H9 (cell line): ENCODE measurements at regions not wholly inside any gene's neighbourhood (a gene's known extent, or its start where the extent isn't known, plus 50 kb on each side); places are given as distances from the start of the nearest gene placed in this dataset.
A peak's percentile ranks its signal among the peaks of the same experiment; 100 is the strongest.

Experiments used
- DNase-seq: peaks from one replicate; pipeline ENCODE4 v3.0.0-alpha.2; 2017
- H2AFZ ChIP-seq: one replicate; pipeline ENCODE4 v1.6.1; 2013; ENCODE audit warnings: mild to moderate bottlenecking, low read length, control low read depth, moderate library complexity
- H2AK5ac ChIP-seq: 2 replicates; pipeline ENCODE4 v1.6.1; 2013; ENCODE audit warnings: low read length, control low read depth, mixed read lengths; ENCODE audit not compliant: insufficient read length
- H2BK120ac ChIP-seq: one replicate; pipeline ENCODE4 v1.6.1; 2013; ENCODE audit warnings: low read depth, mild to moderate bottlenecking, low read length, control low read depth, inconsistent platforms; ENCODE audit not compliant: poor library complexity, severe bottlenecking
- H2BK12ac ChIP-seq: 2 replicates; pipeline ENCODE4 v1.6.1; 2013; ENCODE audit warnings: low read length, control low read depth, mixed read lengths, low read depth; ENCODE audit not compliant: insufficient read length
- H2BK15ac ChIP-seq: 2 replicates; pipeline ENCODE4 v1.6.1; 2013; ENCODE audit warnings: low read depth, low read length, control low read depth
- H2BK20ac ChIP-seq: one replicate; pipeline ENCODE4 v1.6.1; 2013; ENCODE audit warnings: low read depth, mild to moderate bottlenecking, low read length, control low read depth, inconsistent platforms; ENCODE audit not compliant: poor library complexity, severe bottlenecking
- H2BK5ac ChIP-seq: 2 replicates; pipeline ENCODE4 v1.6.1; 2013; ENCODE audit warnings: low read length, control low read depth, mixed read lengths; ENCODE audit not compliant: insufficient read length
- H3K14ac ChIP-seq: 2 replicates; pipeline ENCODE4 v1.6.1; 2013; ENCODE audit warnings: low read length, control low read depth; ENCODE audit not compliant: insufficient read depth
- H3K18ac ChIP-seq: 2 replicates; pipeline ENCODE4 v1.6.1; 2013; ENCODE audit warnings: low read depth, mild to moderate bottlenecking, mixed read lengths, low read length, control low read depth; ENCODE audit not compliant: insufficient read length
- H3K23ac ChIP-seq: 2 replicates; pipeline ENCODE4 v1.6.1; 2013; ENCODE audit warnings: low read length, control low read depth, mixed read lengths, low read depth; ENCODE audit not compliant: insufficient read length
- H3K23me2 ChIP-seq: 2 replicates; pipeline ENCODE4 v1.6.1; 2013; ENCODE audit warnings: low read depth, mild to moderate bottlenecking, mixed read lengths, low read length, control low read depth; ENCODE audit not compliant: insufficient read length, poor library complexity, severe bottlenecking
- H3K27ac ChIP-seq: 2 replicates; pipeline ENCODE4 v1.5.1; 2013; ENCODE audit warnings: low read length, control low read depth, mixed read lengths, low read depth; ENCODE audit not compliant: insufficient read length
- H3K27me3 ChIP-seq: 2 replicates; pipeline ENCODE4 v1.6.1; 2013; ENCODE audit warnings: low read length, control low read depth, inconsistent platforms; ENCODE audit not compliant: insufficient read depth
- H3K4ac ChIP-seq: 2 replicates; pipeline ENCODE4 v1.6.1; 2013; ENCODE audit warnings: low read depth, mild to moderate bottlenecking, control low read depth, inconsistent platforms, low read length, moderate library complexity
- H3K4me1 ChIP-seq: 2 replicates; pipeline ENCODE4 v1.6.1; 2013; ENCODE audit warnings: low read length, control low read depth, inconsistent platforms; ENCODE audit not compliant: insufficient read depth
- H3K4me2 ChIP-seq: 2 replicates; pipeline ENCODE4 v1.6.1; 2013; ENCODE audit warnings: low read length, control low read depth, mixed read lengths; ENCODE audit not compliant: insufficient read length, insufficient read depth
- H3K56ac ChIP-seq: 2 replicates; pipeline ENCODE4 v1.6.1; 2013; ENCODE audit warnings: low read depth, mild to moderate bottlenecking, mixed read lengths, low read length, control low read depth; ENCODE audit not compliant: insufficient read length
- H3K79me1 ChIP-seq: 2 replicates; pipeline ENCODE4 v1.6.1; 2013; ENCODE audit warnings: low read depth, mild to moderate bottlenecking, moderate library complexity, low read length, control low read depth, inconsistent platforms; ENCODE audit not compliant: insufficient read depth, poor library complexity, severe bottlenecking
- H3K79me2 ChIP-seq: 2 replicates; pipeline ENCODE4 v1.6.1; 2013; ENCODE audit warnings: low read length, control low read depth, inconsistent platforms; ENCODE audit not compliant: insufficient read depth
- H3K9ac ChIP-seq: 2 replicates; pipeline ENCODE4 v1.6.1; 2013; ENCODE audit warnings: low read length, control low read depth, mixed read lengths; ENCODE audit not compliant: insufficient read length; ENCODE audit errors: extremely low read depth
- H3K9me3 ChIP-seq: one replicate; pipeline ENCODE4 v1.6.1; 2013; ENCODE audit warnings: low read depth, low read length, inconsistent platforms; ENCODE audit not compliant: control insufficient read depth
- H3T11ph ChIP-seq: one replicate; pipeline ENCODE4 v1.6.1; 2013; ENCODE audit warnings: mild to moderate bottlenecking, low read length, control low read depth, inconsistent platforms
- H4K20me1 ChIP-seq: one replicate; pipeline ENCODE4 v1.6.1; 2013; ENCODE audit not compliant: control insufficient read depth, insufficient read length, insufficient read depth
- H4K5ac ChIP-seq: 2 replicates; pipeline ENCODE4 v1.6.1; 2013; ENCODE audit warnings: low read depth, mild to moderate bottlenecking, mixed read lengths, low read length, control low read depth; ENCODE audit not compliant: insufficient read length
- H4K8ac ChIP-seq: replicated peaks from 2 replicates; pipeline ENCODE4 v1.6.1; 2013; ENCODE audit warnings: low read length, control low read depth, mixed read lengths, low read depth; ENCODE audit not compliant: insufficient read length
- H4K91ac ChIP-seq: 2 replicates; pipeline ENCODE4 v1.6.1; 2013; ENCODE audit warnings: low read depth, mild to moderate bottlenecking, moderate library complexity, mixed read lengths, low read length, control low read depth; ENCODE audit not compliant: insufficient read length
- H3K27ac Mint-ChIP-seq, 3 experiments: 2 replicates in 2 of 3; 3 replicates in 1 of 3; pipeline ENCODE4 v1.8.0; 2020 to 2021; ENCODE audit warnings: mixed read lengths in 3 of 3, mild to moderate bottlenecking in 1 of 3, moderate library complexity in 1 of 3
- H3K27me3 Mint-ChIP-seq: 2 replicates; pipeline ENCODE4 v1.8.0; 2021; ENCODE audit warnings: low read depth, mild to moderate bottlenecking, moderate library complexity, mixed read lengths
- H3K36me3 Mint-ChIP-seq, 3 experiments: 2 replicates in 2 of 3; 3 replicates in 1 of 3; pipeline ENCODE4 v1.8.0; 2020 to 2021; ENCODE audit warnings: low read depth in 3 of 3, mixed read lengths in 3 of 3; ENCODE audit not compliant: insufficient read depth in 1 of 3
- H3K4me1 Mint-ChIP-seq, 2 experiments: 2 replicates each; pipeline ENCODE4 v1.8.0; 2020; ENCODE audit warnings: mixed read lengths in 2 of 2
- H3K4me3 Mint-ChIP-seq, 2 experiments: 2 replicates in 1 of 2; 3 replicates in 1 of 2; pipeline ENCODE4 v1.8.0; 2020 to 2021; ENCODE audit warnings: mild to moderate bottlenecking in 2 of 2, mixed read lengths in 2 of 2, moderate library complexity in 1 of 2
- H3K9me3 Mint-ChIP-seq, 2 experiments: 2 replicates in 1 of 2; 3 replicates in 1 of 2; pipeline ENCODE4 v1.8.0; 2020; ENCODE audit warnings: mild to moderate bottlenecking in 2 of 2, mixed read lengths in 2 of 2, moderate library complexity in 1 of 2
- CTCF ChIP-seq: fragments of 200-600 bp; sonication (generic); conservative IDR thresholded peaks from 3 replicates; pipeline ENCODE4 v1.8.0; 2021; ENCODE audit warnings: antibody characterized with exemption, mild to moderate bottlenecking
- WGBS: extraction: QIAGEN DNeasy Blood & Tissue Kit; methylation state at CpG from one replicate; pipeline ENCODE4 v1.1.7; 2013; ENCODE audit warnings: missing lambda C conversion rate, low lambda C conversion rate, mixed read lengths; ENCODE audit not compliant: insufficient read length; ENCODE audit errors: extremely low coverage; 5-methylcytosine and 5-hydroxymethylcytosine counted together

- H3K27ac ChIP-seq: no peak overlapping the region
- H3K9me3 ChIP-seq: no peaks in the 10 kb centered on the region
- H3K56ac ChIP-seq: no peak overlapping the region
- no peak overlapping the region for H2BK12ac ChIP-seq
- H3K4ac ChIP-seq: no peak overlapping the region
- no peak overlapping the region for H3K9ac ChIP-seq
- H4K91ac ChIP-seq: no peak overlapping the region
- no peak for TF ChIP-seq CTCF
- H2AFZ ChIP-seq: no peak overlapping the region
- no peak overlapping the region for H3T11ph ChIP-seq
- H3K27me3 ChIP-seq: no peaks in the 10 kb centered on the region
- no peak overlapping the region for H2BK120ac ChIP-seq
- no peak overlapping the region for H3K4me2 ChIP-seq
- H3K9me3 Mint-ChIP-seq: peaks cover 0 to 5% of the 10 kb centered on the region in 2 experiments; a peak in 2 of 5 replicates
- H3K36me3 Mint-ChIP-seq: no peaks in the 10 kb centered on the region; a peak in 1 of 7 replicates
- H3K27ac Mint-ChIP-seq: peak overlapping the region in 2 of 3 experiments; percentile 66 to 89; a peak in 2 of 7 replicates
- H3K4me1 Mint-ChIP-seq: peaks cover 7 to 16% of the 10 kb centered on the region in 2 experiments
- no peak overlapping the region; the same call in 1 of the 2 replicates for H3K14ac ChIP-seq
- no peaks in the 10 kb centered on the region for H3K79me2 ChIP-seq
- H2BK15ac ChIP-seq: no peak overlapping the region
- no peak overlapping the region for H2AK5ac ChIP-seq
- no peak overlapping the region for H3K4me3 Mint-ChIP-seq
- H4K8ac ChIP-seq: no peak overlapping the region
- DNase-seq: no peak
- H3K4me1 ChIP-seq: no peaks in the 10 kb centered on the region
- no peak overlapping the region for H3K18ac ChIP-seq
- H3K79me1 ChIP-seq: no peaks in the 10 kb centered on the region
- H4K5ac ChIP-seq: no peak overlapping the region
- H2BK20ac ChIP-seq: no peak overlapping the region
- WGBS: no CpG with 5 or more reads among the region's 37 CpGs
- H4K20me1 ChIP-seq: no peaks in the 10 kb centered on the region
- H3K27me3 Mint-ChIP-seq: no peaks in the 10 kb centered on the region
- H3K23me2 ChIP-seq: no peaks in the 10 kb centered on the region
- no peak overlapping the region for H3K23ac ChIP-seq
- H2BK5ac ChIP-seq: no peak overlapping the region
Observed at GRCh38 chr21:43343992-43344886, 82.7 kb downstream of the SIK1 start.
